ENCODE measurements at regions not wholly inside any gene's neighbourhood (a gene's known extent, or its start where the extent isn't known, plus 50 kb on each side); places are given as distances from the start of the nearest gene placed in this dataset.

GRCh38 chr16:5430598-5430997 lies 333.0 kb upstream of the EEF2KMT start:
- DNase-seq (ENCODE audit: low spot score): no peak

GRCh38 chr16:5428932-5429331 lies 331.3 kb upstream of the EEF2KMT start:
- no peak for DNase-seq (ENCODE audit: low spot score)

- DNase-seq (ENCODE audit: low spot score): no peak
Measured at GRCh38 chr16:5427571-5427970, 330.0 kb upstream of the EEF2KMT start.

- DNase-seq (ENCODE audit: low spot score): no peak
Measured at GRCh38 chr16:5422643-5423496, 325.3 kb upstream of the EEF2KMT start.

- DNase-seq (ENCODE audit: low spot score): no peak
Measured at GRCh38 chr16:5422047-5422446, 324.5 kb upstream of the EEF2KMT start.

GRCh38 chr16:5416013-5416412 lies 318.4 kb upstream of the EEF2KMT start:
- DNase-seq (ENCODE audit: low spot score): no peak

- no peak for DNase-seq (ENCODE audit: low spot score)
Measured at GRCh38 chr16:5415123-5415522, 317.5 kb upstream of the EEF2KMT start.

- DNase-seq (ENCODE audit: low spot score): no peak
Measured at GRCh38 chr16:5412731-5413130, 315.1 kb upstream of the EEF2KMT start.

- DNase-seq (ENCODE audit: low spot score): no peak
Measured at GRCh38 chr16:5398203-5398602, 300.6 kb upstream of the EEF2KMT start.

GRCh38 chr16:5396880-5397279 lies 299.3 kb upstream of the EEF2KMT start:
- no peak for DNase-seq (ENCODE audit: low spot score)

- DNase-seq (ENCODE audit: low spot score): no peak
Measured at GRCh38 chr16:5393070-5393469, 295.5 kb upstream of the EEF2KMT start.

GRCh38 chr16:5386989-5387388 lies 289.4 kb upstream of the EEF2KMT start:
- no peak for DNase-seq (ENCODE audit: low spot score)

- no peak for DNase-seq (ENCODE audit: low spot score)
Measured at GRCh38 chr16:5385811-5386210, 288.2 kb upstream of the EEF2KMT start.

GRCh38 chr16:5385115-5385514 lies 287.5 kb upstream of the EEF2KMT start:
- DNase-seq (ENCODE audit: low spot score): no peak

- no peak for DNase-seq (ENCODE audit: low spot score)
Measured at GRCh38 chr16:5383737-5384136, 286.1 kb upstream of the EEF2KMT start.

GRCh38 chr16:5382484-5382883 lies 284.9 kb upstream of the EEF2KMT start:
- DNase-seq (ENCODE audit: low spot score): no peak

- DNase-seq (ENCODE audit: low spot score): no peak
Measured at GRCh38 chr16:5381481-5381880, 283.9 kb upstream of the EEF2KMT start.

GRCh38 chr16:5379954-5380353 lies 282.4 kb upstream of the EEF2KMT start:
- no peak for DNase-seq (ENCODE audit: low spot score)

GRCh38 chr16:5378531-5378930 lies 280.9 kb upstream of the EEF2KMT start:
- no peak for DNase-seq (ENCODE audit: low spot score)

GRCh38 chr16:5377280-5377898 lies 279.8 kb upstream of the EEF2KMT start:
- no peak for DNase-seq (ENCODE audit: low spot score)

GRCh38 chr16:5374184-5374583 lies 276.6 kb upstream of the EEF2KMT start:
- DNase-seq (ENCODE audit: low spot score): no peak

GRCh38 chr16:5367951-5368350 lies 270.4 kb upstream of the EEF2KMT start:
- no peak for DNase-seq (ENCODE audit: low spot score)

- DNase-seq (ENCODE audit: low spot score): no peak
Measured at GRCh38 chr16:5366126-5366525, 268.5 kb upstream of the EEF2KMT start.

- no peak for DNase-seq (ENCODE audit: low spot score)
Measured at GRCh38 chr16:5364186-5364585, 266.6 kb upstream of the EEF2KMT start.

Measured in CD4-positive, alpha-beta T cell treated with Interleukin-6 at 100 ng/mL for 8 hours (primary cell).